Neural progenitor cell (in vitro differentiated cells): ENCODE measurements at regions not wholly inside any gene's neighbourhood (a gene's known extent, or its start where the extent isn't known, plus 50 kb on each side); places are given as distances from the start of the nearest gene placed in this dataset.

Experiments used
- DNase-seq: peaks from one replicate; pipeline ENCODE4 v3.0.0-alpha.2; 2016; ENCODE audit warnings: low spot score
- H2AFZ ChIP-seq: fragments of 200-600 bp; sonication (generic); replicated peaks from 2 replicates; pipeline ENCODE4 v1.6.1; 2016; ENCODE audit warnings: antibody characterized with exemption
- H3F3A ChIP-seq: fragments of 200-600 bp; sonication (generic); 2 replicates; pipeline ENCODE4 v1.6.1; 2016; ENCODE audit warnings: antibody characterized with exemption, low read depth
- H3K27ac ChIP-seq: fragments of 200-600 bp; sonication (generic); 2 replicates; pipeline ENCODE4 v1.5.1; 2016; ENCODE audit warnings: mild to moderate bottlenecking
- H3K27me3 ChIP-seq: fragments of 200-600 bp; sonication (generic); 2 replicates; pipeline ENCODE4 v1.6.1; 2016; ENCODE audit warnings: mild to moderate bottlenecking, moderate library complexity
- H3K36me3 ChIP-seq: fragments of 200-600 bp; sonication (generic); 2 replicates; pipeline ENCODE4 v1.5.1; 2016
- H3K4me1 ChIP-seq: fragments of 200-600 bp; sonication (generic); 2 replicates; pipeline ENCODE4 v1.6.1; 2016; ENCODE audit warnings: mixed run types
- H3K4me2 ChIP-seq: fragments of 200-600 bp; sonication (generic); 2 replicates; pipeline ENCODE4 v1.6.1; 2016
- H3K4me3 ChIP-seq: fragments of 200-600 bp; sonication (generic); 2 replicates; pipeline ENCODE4 v1.5.1; 2016
- H3K79me2 ChIP-seq: fragments of 200-600 bp; sonication (generic); 2 replicates; pipeline ENCODE4 v1.6.1; 2016; ENCODE audit warnings: low read depth
- H3K9ac ChIP-seq: fragments of 200-600 bp; sonication (generic); 2 replicates; pipeline ENCODE4 v1.6.1; 2016
- H3K9me3 ChIP-seq: fragments of 200-600 bp; sonication (generic); 2 replicates; pipeline ENCODE4 v1.5.1; 2016; ENCODE audit warnings: low read depth
- H4K20me1 ChIP-seq: fragments of 200-600 bp; sonication (generic); 2 replicates; pipeline ENCODE4 v1.6.1; 2016; ENCODE audit warnings: low read depth
- H3K27ac Mint-ChIP-seq: 3 replicates; pipeline ENCODE4 v1.8.0; 2021; ENCODE audit warnings: mixed read lengths
- H3K27me3 Mint-ChIP-seq: 2 replicates; pipeline ENCODE4 v1.8.0; 2022; ENCODE audit warnings: low read depth, mild to moderate bottlenecking, inconsistent platforms, moderate library complexity, mixed read lengths; ENCODE audit not compliant: insufficient read depth
- H3K36me3 Mint-ChIP-seq: 3 replicates; pipeline ENCODE4 v1.8.0; 2021; ENCODE audit warnings: mixed read lengths
- H3K4me1 Mint-ChIP-seq: 3 replicates; pipeline ENCODE4 v1.8.0; 2021; ENCODE audit warnings: mixed read lengths
- H3K4me3 Mint-ChIP-seq: 3 replicates; pipeline ENCODE4 v1.8.0; 2021; ENCODE audit warnings: mild to moderate bottlenecking, moderate library complexity, mixed read lengths
- H3K9me3 Mint-ChIP-seq: 3 replicates; pipeline ENCODE4 v1.8.0; 2020; ENCODE audit warnings: mixed read lengths
- CTCF ChIP-seq: fragments of 200-600 bp; sonication (generic); IDR thresholded peaks from 2 replicates; pipeline ENCODE4 v1.5.1; 2017; ENCODE audit warnings: antibody characterized with exemption, mild to moderate bottlenecking
- EZH2 ChIP-seq: fragments of 200-600 bp; sonication (generic); IDR thresholded peaks from 2 replicates; pipeline ENCODE4 v1.6.1; 2017; ENCODE audit warnings: antibody characterized with exemption, mild to moderate bottlenecking, moderate library complexity
- EZH2phosphoT487 ChIP-seq: fragments of 200-600 bp; sonication (generic); IDR thresholded peaks from 2 replicates; pipeline ENCODE4 v1.6.1; 2017; ENCODE audit warnings: antibody characterized with exemption

- no peaks in the 10 kb centered on the region for H4K20me1 ChIP-seq
- no peaks in the 10 kb centered on the region for H3K27me3 ChIP-seq
- Mint-ChIP-seq H3K4me3 (no peak overlapping the region), H3K27me3 (peaks cover 2% of the 10 kb centered on the region), H3K9me3 (no peaks in the 10 kb centered on the region), H3K36me3 (no peaks in the 10 kb centered on the region), H3K27ac (no peak overlapping the region), H3K4me1 (no peaks in the 10 kb centered on the region)
- H2AFZ ChIP-seq, result no peak overlapping the region
- no peaks in the 10 kb centered on the region for H3K36me3 ChIP-seq
- no peak overlapping the region for H3K9ac ChIP-seq
- H3F3A ChIP-seq, result no peaks in the 10 kb centered on the region
- H3K9me3 ChIP-seq, result no peaks in the 10 kb centered on the region
- H3K4me1 ChIP-seq, result no peaks in the 10 kb centered on the region
- H3K27ac ChIP-seq, result no peak overlapping the region
- no peak for DNase-seq
- H3K4me3 ChIP-seq, result no peak overlapping the region
- no peak overlapping the region for H3K4me2 ChIP-seq
- TF ChIP-seq EZH2 (no peak), EZH2phosphoT487 (no peak), CTCF (no peak)
- no peaks in the 10 kb centered on the region for H3K79me2 ChIP-seq
Observed at GRCh38 chr13:103224804-103225203, 158.6 kb upstream of the SLC10A2 start.

GRCh38 chr13:103222683-103223082 lies 156.5 kb upstream of the SLC10A2 start:
- Histone ChIP-seq H3K4me1 (no peaks in the 10 kb centered on the region), H3K9me3 (no peaks in the 10 kb centered on the region), H3K27me3 (no peaks in the 10 kb centered on the region), H3F3A (no peaks in the 10 kb centered on the region), H3K36me3 (no peaks in the 10 kb centered on the region), H3K9ac (no peak overlapping the region), H3K27ac (no peak overlapping the region), H4K20me1 (no peaks in the 10 kb centered on the region), H3K79me2 (no peaks in the 10 kb centered on the region), H2AFZ (no peak overlapping the region), H3K4me3 (no peak overlapping the region), H3K4me2 (no peak overlapping the region)
- no peaks in the 10 kb centered on the region for H3K36me3 Mint-ChIP-seq
- no peak overlapping the region for H3K4me3 Mint-ChIP-seq
- no peaks in the 10 kb centered on the region for H3K4me1 Mint-ChIP-seq
- no peak overlapping the region for H3K27ac Mint-ChIP-seq
- no peaks in the 10 kb centered on the region for H3K9me3 Mint-ChIP-seq
- peaks cover 2% of the 10 kb centered on the region for H3K27me3 Mint-ChIP-seq
- TF ChIP-seq EZH2phosphoT487 (no peak), EZH2 (no peak), CTCF (no peak)
- no peak for DNase-seq

GRCh38 chr13:103218253-103218652 lies 152.0 kb upstream of the SLC10A2 start:
- Mint-ChIP-seq H3K27me3 (peaks cover 2% of the 10 kb centered on the region), H3K9me3 (no peaks in the 10 kb centered on the region), H3K27ac (no peak overlapping the region), H3K4me1 (no peaks in the 10 kb centered on the region), H3K4me3 (no peak overlapping the region), H3K36me3 (no peaks in the 10 kb centered on the region)
- H4K20me1 ChIP-seq, result no peaks in the 10 kb centered on the region
- H3F3A ChIP-seq, result no peaks in the 10 kb centered on the region
- H3K36me3 ChIP-seq, result no peaks in the 10 kb centered on the region
- no peaks in the 10 kb centered on the region for H3K9me3 ChIP-seq
- H3K4me3 ChIP-seq, result no peak overlapping the region
- H2AFZ ChIP-seq, result no peak overlapping the region
- H3K4me1 ChIP-seq, result no peaks in the 10 kb centered on the region
- H3K27me3 ChIP-seq, result no peaks in the 10 kb centered on the region
- no peak overlapping the region for H3K27ac ChIP-seq
- DNase-seq, result no peak
- H3K79me2 ChIP-seq, result no peaks in the 10 kb centered on the region
- no peak overlapping the region for H3K4me2 ChIP-seq
- TF ChIP-seq EZH2phosphoT487 (no peak), CTCF (no peak), EZH2 (no peak)
- no peak overlapping the region for H3K9ac ChIP-seq

- Mint-ChIP-seq H3K4me1 (no peaks in the 10 kb centered on the region), H3K27ac (no peak overlapping the region), H3K4me3 (no peak overlapping the region), H3K36me3 (no peaks in the 10 kb centered on the region), H3K27me3 (no peaks in the 10 kb centered on the region), H3K9me3 (no peaks in the 10 kb centered on the region)
- Histone ChIP-seq H3K9ac (no peak overlapping the region), H3K9me3 (no peaks in the 10 kb centered on the region), H3K36me3 (no peaks in the 10 kb centered on the region), H3K27me3 (no peaks in the 10 kb centered on the region), H3F3A (no peaks in the 10 kb centered on the region), H2AFZ (no peak overlapping the region), H3K4me3 (no peak overlapping the region), H3K27ac (no peak overlapping the region), H3K4me1 (no peaks in the 10 kb centered on the region), H3K79me2 (no peaks in the 10 kb centered on the region), H4K20me1 (no peaks in the 10 kb centered on the region), H3K4me2 (no peak overlapping the region)
- DNase-seq, result no peak
- TF ChIP-seq CTCF (no peak), EZH2phosphoT487 (no peak), EZH2 (no peak)
Observed at GRCh38 chr13:103213152-103213551, 146.9 kb upstream of the SLC10A2 start.
